GM12878 (cell line): ENCODE measurements at regions not wholly inside any gene's neighbourhood (a gene's known extent, or its start where the extent isn't known, plus 50 kb on each side); places are given as distances from the start of the nearest gene placed in this dataset.

ENCODE experiments used
- BCL11A ChIP-seq: IDR thresholded peaks from 2 replicates; pipeline ENCODE4 v1.6.1; 2011; ENCODE audit warnings: low read depth, low read length
- E2F8 ChIP-seq: fragments of 450-650 bp; IDR thresholded peaks from 2 replicates; pipeline ENCODE4 v1.6.1; 2018; ENCODE audit warnings: mild to moderate bottlenecking, low read depth, moderate library complexity; ENCODE audit not compliant: partially characterized antibody
- FOS ChIP-seq: IDR thresholded peaks from 3 replicates; pipeline ENCODE4 v1.6.1; 2011; ENCODE audit warnings: borderline replicate concordance; ENCODE audit not compliant: insufficient read length; ENCODE audit errors: extremely low read depth
- MYC ChIP-seq: IDR thresholded peaks from 2 replicates; pipeline ENCODE4 v1.6.1; 2011; ENCODE audit warnings: mild to moderate bottlenecking, low read length, moderate library complexity, inconsistent platforms; ENCODE audit not compliant: insufficient read depth, insufficient replicate concordance, insufficient read length, severe bottlenecking
- SKIL ChIP-seq: fragments of 450-650 bp; IDR thresholded peaks from 2 replicates; pipeline ENCODE4 v1.6.1; 2017; ENCODE audit warnings: mild to moderate bottlenecking, low read depth, inconsistent platforms; ENCODE audit not compliant: poor library complexity, severe bottlenecking
- SMAD1 ChIP-seq: fragments of 450-650 bp; IDR thresholded peaks from 2 replicates; pipeline ENCODE4 v1.6.1; 2018; ENCODE audit warnings: mild to moderate bottlenecking, low read depth; ENCODE audit not compliant: partially characterized antibody
- ZBTB33 ChIP-seq: fragments of 450-650 bp; IDR thresholded peaks from 2 replicates; pipeline ENCODE4 v1.6.1; 2017; ENCODE audit warnings: mild to moderate bottlenecking

GRCh38 chr15:94951538-94951937 is 720.2 kb downstream of the MCTP2 start (continued):
- no peak for TF ChIP-seq ZBTB33
- no peak for TF ChIP-seq SKIL
- no peak for TF ChIP-seq BCL11A
- no peak for TF ChIP-seq SMAD1
- no peak for TF ChIP-seq FOS
- TF ChIP-seq E2F8, result no peak
- no peak for TF ChIP-seq MYC
